T-cell (primary cell): ENCODE measurements at regions not wholly inside any gene's neighbourhood (a gene's known extent, or its start where the extent isn't known, plus 50 kb on each side); places are given as distances from the start of the nearest gene placed in this dataset.

Source experiments
- ATAC-seq, 4 experiments: fragments of 200-7000 bp in 3 of 4; fragments of 150-1000 bp in 1 of 4; cut with Tn5 transposase; replicated peaks in 1 of 4; 1 replicate in 3 of 4; 2 replicates in 1 of 4; pipeline ENCODE4 v1.10.0; 2021; ENCODE audit warnings: moderate library complexity in 3 of 4, mild to moderate bottlenecking in 2 of 4, moderate number of reproducible peaks in 1 of 4
- CTCF ChIA-PET, 2 donors: fragments of 300-600 bp; sonication (Branson Sonifier 250); formaldehyde crosslinking; loops; one replicate each; lab custom pipeline; 2022; ENCODE audit warnings: antibody characterized with exemption in 2 of 2; lab: Charles Lee
- POLR2A ChIA-PET, 2 donors: fragments of 300-600 bp; sonication (Branson Sonifier 250); formaldehyde crosslinking; loops; one replicate each; lab custom pipeline; 2022; ENCODE audit warnings: antibody characterized with exemption in 2 of 2; lab: Charles Lee
- DNase-seq, 35 experiments: peaks; one replicate each; pipeline versions ENCODE4 v3.0.0 to v3.0.0-alpha.2; 2013 to 2023
- H3K27ac ChIP-seq: one replicate; pipeline ENCODE4 v1.5.1; 2013; ENCODE audit warnings: low read length
- H3K27me3 ChIP-seq, 2 experiments: replicated peaks in 1 of 2; 1 replicate in 1 of 2; 2 replicates in 1 of 2; pipeline versions ENCODE4 v1.6.1 to v1.7.0; 2013; ENCODE audit warnings: low read length in 1 of 2, mixed read lengths in 1 of 2; ENCODE audit not compliant: control insufficient read depth in 2 of 2, insufficient read depth in 2 of 2; ENCODE audit errors: extremely low read depth in 1 of 2
- H3K36me3 ChIP-seq, 2 donors: 1 replicate in 1 of 2; 2 replicates in 1 of 2; pipeline versions ENCODE4 v1.6.1 to v1.7.0; 2013; ENCODE audit warnings: low read length in 1 of 2; ENCODE audit not compliant: control insufficient read depth in 2 of 2, insufficient read depth in 1 of 2; ENCODE audit errors: extremely low read depth in 1 of 2
- H3K4me1 ChIP-seq, 2 experiments: 1 replicate in 1 of 2; 2 replicates in 1 of 2; pipeline versions ENCODE4 v1.6.1 to v1.7.0; 2013; ENCODE audit warnings: low read length in 2 of 2, mixed read lengths in 1 of 2; ENCODE audit not compliant: insufficient read depth in 2 of 2, control insufficient read depth in 1 of 2; ENCODE audit errors: extremely low read depth in 1 of 2
- H3K4me3 ChIP-seq, 2 donors: 1 replicate in 1 of 2; 2 replicates in 1 of 2; pipeline versions ENCODE4 v1.5.1 to v1.7.0; 2013; ENCODE audit warnings: mild to moderate bottlenecking in 2 of 2, low read length in 1 of 2, moderate library complexity in 1 of 2; ENCODE audit not compliant: control insufficient read depth in 1 of 2; ENCODE audit errors: extremely low read depth in 1 of 2
- H3K9me3 ChIP-seq: 2 replicates; pipeline ENCODE4 v1.7.0; 2013
- H3K27ac Mint-ChIP-seq, 2 donors: one replicate each; pipeline ENCODE4 v1.8.0; 2020 to 2021; ENCODE audit warnings: mild to moderate bottlenecking in 2 of 2, mixed read lengths in 2 of 2
- H3K27me3 Mint-ChIP-seq, 2 donors: one replicate each; pipeline ENCODE4 v1.8.0; 2021 to 2022; ENCODE audit warnings: mixed read lengths in 2 of 2
- H3K36me3 Mint-ChIP-seq: one replicate; pipeline ENCODE4 v1.8.0; 2021; ENCODE audit warnings: mixed read lengths
- H3K4me1 Mint-ChIP-seq, 3 donors: one replicate each; pipeline ENCODE4 v1.8.0; 2020 to 2022; ENCODE audit warnings: mixed read lengths in 3 of 3, mild to moderate bottlenecking in 1 of 3
- H3K4me3 Mint-ChIP-seq, 3 donors: one replicate each; pipeline ENCODE4 v1.8.0; 2020 to 2022; ENCODE audit warnings: mild to moderate bottlenecking in 3 of 3, mixed read lengths in 3 of 3, moderate library complexity in 3 of 3
- H3K9me3 Mint-ChIP-seq, 3 donors: one replicate each; pipeline ENCODE4 v1.8.0; 2020 to 2022; ENCODE audit warnings: mixed read lengths in 3 of 3
- WGBS: methylation state at CpG from one replicate; pipeline ENCODE4 v1.1.5; 2013; ENCODE audit warnings: missing lambda C conversion rate; ENCODE audit not compliant: insufficient coverage; 5-methylcytosine and 5-hydroxymethylcytosine counted together

DNA sequence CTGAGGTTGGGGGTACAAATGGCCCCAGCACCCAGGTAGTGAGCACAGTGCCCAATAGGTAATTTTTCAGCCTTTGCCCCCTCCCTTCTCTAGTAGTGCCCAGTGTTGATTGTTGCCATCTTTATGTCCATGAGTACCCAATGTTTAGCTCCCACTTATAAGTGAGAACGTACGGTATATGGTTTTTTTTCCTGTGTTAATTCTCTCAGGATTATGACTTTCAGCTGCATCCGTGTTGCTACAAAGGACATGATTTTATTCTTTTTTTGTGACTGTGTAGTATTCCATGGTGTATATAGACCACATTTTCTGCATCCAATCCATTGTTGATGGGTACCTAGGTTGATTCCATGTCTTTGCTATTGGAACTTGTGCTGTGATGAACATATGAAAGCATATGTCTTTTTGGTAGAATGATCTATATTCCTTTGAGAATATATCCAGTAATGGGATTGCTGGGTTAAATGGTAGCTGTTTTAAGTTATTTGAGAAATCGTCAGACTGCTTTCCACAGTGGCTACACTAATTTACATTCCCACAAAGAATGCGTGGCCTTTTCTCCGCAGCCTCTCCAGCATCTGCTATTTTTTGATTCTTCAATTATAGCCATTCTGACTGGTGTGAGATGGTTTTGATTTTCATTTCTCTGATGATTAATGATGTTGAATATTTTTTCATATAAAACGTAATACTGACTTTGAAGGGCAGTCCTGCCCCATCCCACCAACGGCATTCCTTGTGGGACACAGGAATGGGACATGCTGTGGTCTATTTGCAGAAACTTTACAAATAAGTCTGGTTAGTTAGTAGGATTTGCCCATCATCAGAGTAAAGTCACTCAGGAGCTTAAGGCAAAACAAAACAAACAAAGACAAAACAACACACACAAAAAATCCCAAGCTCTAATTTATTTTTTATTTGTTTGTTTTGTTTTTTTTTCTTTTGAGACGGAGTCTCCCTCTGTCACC lies 135.0 kb downstream of the MYCN start:
- WGBS, result no CpG with 5 or more reads among the region's 9 CpGs
- ChIA-PET POLR2A (no interaction called here), CTCF (no interaction called here)
- H3K27me3 Mint-ChIP-seq, result no peaks in the 10 kb centered on the region
- Histone ChIP-seq H3K4me3 (no peak overlapping the region), H3K4me1 (no peaks in the 10 kb centered on the region), H3K27me3 (peaks cover 0 to 3% of the 10 kb centered on the region in 2 experiments), H3K9me3 (no peaks in the 10 kb centered on the region), H3K36me3 (no peaks in the 10 kb centered on the region), H3K27ac (no peak overlapping the region)
- DNase-seq (no peak), ATAC-seq (no peak)
- H3K4me3 Mint-ChIP-seq, result no peak overlapping the region
- no peaks in the 10 kb centered on the region for H3K36me3 Mint-ChIP-seq
- H3K4me1 Mint-ChIP-seq, result no peaks in the 10 kb centered on the region
- H3K9me3 Mint-ChIP-seq, result no peaks in the 10 kb centered on the region
- H3K27ac Mint-ChIP-seq, result no peak overlapping the region

DNA sequence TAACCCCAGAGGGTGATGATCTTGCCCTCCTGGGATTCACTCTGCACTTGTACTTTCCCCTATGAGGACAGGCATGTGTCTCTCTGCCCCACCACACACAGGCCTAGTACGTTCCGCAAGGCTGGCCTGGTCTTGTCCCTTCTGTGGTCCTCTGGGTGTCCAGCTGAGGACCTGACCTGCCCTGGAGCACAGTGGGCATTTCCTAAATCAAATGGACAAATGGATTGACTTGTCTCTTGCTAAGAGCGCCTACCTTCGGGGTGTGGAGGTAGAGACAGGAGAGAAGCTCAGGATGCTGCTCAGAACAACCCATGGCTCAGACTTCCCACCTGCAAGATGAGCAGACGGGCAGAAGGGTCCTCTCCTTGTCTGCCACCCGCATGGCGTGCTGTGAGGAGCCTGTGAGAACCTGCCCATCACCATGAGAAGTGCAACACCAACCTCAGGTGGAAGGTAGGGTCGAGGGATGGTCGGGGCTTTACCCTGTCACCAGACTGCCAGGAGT lies 133.6 kb downstream of the MYCN start:
- no peaks in the 10 kb centered on the region for H3K9me3 ChIP-seq
- H3K27me3 ChIP-seq, result peaks cover 0 to 3% of the 10 kb centered on the region in 2 experiments
- no peaks in the 10 kb centered on the region for H3K4me1 ChIP-seq
- POLR2A ChIA-PET, result no interaction called here
- Mint-ChIP-seq H3K9me3 (no peaks in the 10 kb centered on the region), H3K4me3 (no peak overlapping the region), H3K4me1 (no peaks in the 10 kb centered on the region), H3K36me3 (no peaks in the 10 kb centered on the region), H3K27ac (no peak overlapping the region), H3K27me3 (no peaks in the 10 kb centered on the region)
- no CpG with 5 or more reads among the region's 9 CpGs for WGBS
- ATAC-seq (no peak), DNase-seq (no peak)
- H3K27ac ChIP-seq, result no peak overlapping the region
- CTCF ChIA-PET, result no interaction called here
- H3K36me3 ChIP-seq, result no peaks in the 10 kb centered on the region
- no peak overlapping the region for H3K4me3 ChIP-seq

DNA sequence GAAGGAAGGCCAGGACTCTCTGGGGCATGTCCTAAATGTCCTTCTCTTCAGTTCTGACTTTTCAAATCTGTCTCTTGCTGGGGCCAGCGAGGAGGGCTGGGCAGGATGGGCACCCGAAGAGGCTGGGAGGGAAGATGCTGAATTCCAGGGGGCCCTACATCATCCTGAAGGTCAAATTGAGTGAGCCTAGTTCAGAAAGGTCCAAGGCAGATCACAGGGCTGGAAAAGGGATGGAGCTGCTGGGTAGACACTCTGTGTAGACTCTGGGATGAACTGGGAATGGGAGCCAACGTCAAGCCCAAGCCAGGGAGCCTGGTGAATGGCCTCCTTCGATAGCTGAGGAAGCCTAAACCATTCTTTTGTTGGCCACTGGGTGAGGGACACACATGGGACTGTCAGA lies 133.1 kb downstream of the MYCN start:
- Histone ChIP-seq H3K27ac (no peak overlapping the region), H3K9me3 (no peaks in the 10 kb centered on the region), H3K4me3 (no peak overlapping the region), H3K27me3 (peaks cover 0 to 3% of the 10 kb centered on the region in 2 experiments), H3K4me1 (no peaks in the 10 kb centered on the region), H3K36me3 (no peaks in the 10 kb centered on the region)
- ChIA-PET CTCF (no interaction called here), POLR2A (no interaction called here)
- no peaks in the 10 kb centered on the region for H3K27me3 Mint-ChIP-seq
- no peak overlapping the region for H3K4me3 Mint-ChIP-seq
- no peak for ATAC-seq
- no peak overlapping the region for H3K27ac Mint-ChIP-seq
- H3K9me3 Mint-ChIP-seq, result no peaks in the 10 kb centered on the region
- no peaks in the 10 kb centered on the region for H3K4me1 Mint-ChIP-seq
- no peak for DNase-seq
- no peaks in the 10 kb centered on the region for H3K36me3 Mint-ChIP-seq
- WGBS, result 53% methylated on average over 3 of the region's 4 CpGs

DNA sequence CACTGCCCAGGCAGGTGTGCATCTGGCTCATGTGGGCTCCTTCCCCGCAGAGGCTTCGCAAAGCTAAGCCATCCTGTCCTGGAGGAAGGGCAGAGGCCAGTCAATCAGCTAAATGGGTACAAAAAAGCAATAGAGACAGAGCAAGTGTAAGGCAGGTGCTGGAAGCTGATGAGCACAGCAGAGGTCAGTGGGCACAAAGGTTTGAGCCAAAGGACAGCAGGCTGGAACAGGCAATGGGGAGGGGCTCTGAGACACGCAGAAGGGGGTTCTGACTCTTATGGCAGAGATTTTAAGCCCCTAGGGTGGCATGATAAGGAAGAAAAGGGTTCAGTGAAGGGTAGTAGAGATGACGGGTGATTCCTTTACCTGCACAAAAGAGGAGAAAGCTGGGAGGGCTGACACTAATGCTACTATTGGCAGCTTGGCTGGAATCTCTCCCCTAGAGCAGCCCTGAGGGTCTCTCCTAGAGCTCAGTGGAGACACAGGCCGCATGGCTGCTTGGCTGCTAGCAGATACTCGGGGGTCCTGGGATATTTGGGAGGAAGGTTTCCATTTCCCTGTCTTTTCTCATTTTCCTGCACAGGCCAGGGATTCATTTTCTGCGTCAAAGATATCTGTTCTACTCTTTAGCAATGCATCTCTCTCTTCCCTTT lies 132.4 kb downstream of the MYCN start:
- no peak overlapping the region for H3K27ac ChIP-seq
- no peaks in the 10 kb centered on the region for H3K9me3 ChIP-seq
- DNase-seq (no peak), ATAC-seq (no peak)
- Mint-ChIP-seq H3K4me3 (no peak overlapping the region), H3K36me3 (no peaks in the 10 kb centered on the region), H3K9me3 (no peaks in the 10 kb centered on the region), H3K27ac (no peak overlapping the region), H3K4me1 (no peaks in the 10 kb centered on the region), H3K27me3 (no peaks in the 10 kb centered on the region)
- H3K36me3 ChIP-seq, result no peaks in the 10 kb centered on the region
- WGBS, result 85% methylated on average over 3 of the region's 7 CpGs
- POLR2A ChIA-PET, result no interaction called here
- H3K4me3 ChIP-seq, result no peak overlapping the region
- no peaks in the 10 kb centered on the region for H3K4me1 ChIP-seq
- CTCF ChIA-PET, result no interaction called here
- peaks cover 0 to 3% of the 10 kb centered on the region in 2 experiments for H3K27me3 ChIP-seq

DNA sequence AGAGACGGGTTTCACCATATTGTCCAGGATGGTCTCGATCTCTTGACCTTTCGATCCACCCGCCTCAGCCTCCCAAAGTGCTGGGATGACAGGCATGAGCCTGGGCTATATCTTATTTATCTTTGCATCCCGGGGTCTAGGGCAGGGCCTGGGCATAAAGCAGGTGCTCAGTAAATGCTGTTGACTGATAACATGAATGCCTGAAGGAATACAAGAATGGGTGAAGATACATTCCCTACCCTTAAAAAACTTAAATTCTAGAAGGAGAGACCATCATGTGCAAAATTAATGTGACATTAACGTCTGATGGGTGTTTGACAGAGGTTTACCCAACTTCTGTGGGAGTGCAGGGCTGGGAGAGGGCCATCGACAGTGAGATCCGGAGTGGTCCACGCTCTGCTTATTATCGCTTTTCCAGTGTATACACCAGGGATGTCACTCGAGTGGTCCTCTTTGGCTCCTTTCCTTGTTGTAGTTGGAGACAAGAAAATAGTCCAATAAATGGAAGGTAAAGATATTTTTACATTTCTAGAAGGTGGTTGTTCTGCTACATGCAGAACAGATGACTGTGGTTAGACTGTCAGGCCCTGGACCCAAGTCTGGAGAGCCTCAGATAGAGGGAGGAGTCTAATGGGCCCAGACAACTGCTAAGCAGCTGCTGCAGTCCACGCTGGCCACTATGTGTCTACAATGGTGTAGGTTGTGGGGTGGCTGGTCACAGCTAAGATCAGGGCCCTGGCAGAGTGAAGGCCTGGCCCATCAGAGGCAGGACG lies 131.7 kb downstream of the MYCN start:
- POLR2A ChIA-PET, result no interaction called here
- H3K4me1 Mint-ChIP-seq, result no peaks in the 10 kb centered on the region
- Histone ChIP-seq H3K36me3 (no peaks in the 10 kb centered on the region), H3K9me3 (no peaks in the 10 kb centered on the region), H3K27ac (no peak overlapping the region), H3K4me3 (no peak overlapping the region), H3K27me3 (peaks cover 0 to 3% of the 10 kb centered on the region in 2 experiments), H3K4me1 (no peaks in the 10 kb centered on the region)
- H3K4me3 Mint-ChIP-seq, result no peak overlapping the region
- H3K27me3 Mint-ChIP-seq, result no peaks in the 10 kb centered on the region
- no peaks in the 10 kb centered on the region for H3K36me3 Mint-ChIP-seq
- H3K27ac Mint-ChIP-seq, result no peak overlapping the region
- ATAC-seq (no peak), DNase-seq (no peak)
- WGBS, result 84% methylated on average over 9 of the region's 13 CpGs
- CTCF ChIA-PET, result no interaction called here
- H3K9me3 Mint-ChIP-seq, result no peaks in the 10 kb centered on the region
